ENCODE measurements at regions not wholly inside any gene's neighbourhood (a gene's known extent, or its start where the extent isn't known, plus 50 kb on each side); places are given as distances from the start of the nearest gene placed in this dataset.
"Not testable (repeated sequence)": the region's sequence is repeated elsewhere in the genome, so short reads cannot be mapped to it uniquely, and the experiment has no call there.

GRCh38 chr9:135356021-135356420 is 123.6 kb upstream of the PPP1R26 start:
- no peak for DNase-seq (ENCODE audit: low read depth in 2 of 2)

- DNase-seq (ENCODE audit: low read depth in 2 of 2): no peak
Measured at GRCh38 chr9:135356796-135357195, 122.8 kb upstream of the PPP1R26 start.

GRCh38 chr9:135357863-135358551 is 121.6 kb upstream of the PPP1R26 start:
- no peak for DNase-seq (ENCODE audit: low read depth in 2 of 2)

- no peak for DNase-seq (ENCODE audit: low read depth in 2 of 2)
Measured at GRCh38 chr9:135358552-135358940, 121.0 kb upstream of the PPP1R26 start.

GRCh38 chr9:135359764-135360163 is 119.8 kb upstream of the PPP1R26 start:
- DNase-seq (ENCODE audit: low read depth in 2 of 2): no peak

GRCh38 chr9:135360617-135361016 is 119.0 kb upstream of the PPP1R26 start:
- DNase-seq (ENCODE audit: low read depth in 2 of 2): no peak

GRCh38 chr9:135361668-135362067 is 117.9 kb upstream of the PPP1R26 start:
- not testable (repeated sequence) for DNase-seq (ENCODE audit: low read depth in 2 of 2)

- no peak for DNase-seq (ENCODE audit: low read depth in 2 of 2)
Measured at GRCh38 chr9:135363596-135363995, 116.0 kb upstream of the PPP1R26 start.

- DNase-seq (ENCODE audit: low read depth in 2 of 2): no peak
Measured at GRCh38 chr9:135365013-135365768, 114.4 kb upstream of the PPP1R26 start.

GRCh38 chr9:135366104-135366503 is 113.5 kb upstream of the PPP1R26 start:
- no peak for DNase-seq (ENCODE audit: low read depth in 2 of 2)

GRCh38 chr9:135369412-135369990 is 110.1 kb upstream of the PPP1R26 start:
- DNase-seq (ENCODE audit: low read depth in 2 of 2): no peak

- DNase-seq (ENCODE audit: low read depth in 2 of 2): no peak
Measured at GRCh38 chr9:135370411-135371375, 108.9 kb upstream of the PPP1R26 start.

- DNase-seq (ENCODE audit: low read depth in 2 of 2): no peak
Measured at GRCh38 chr9:135371535-135371934, 108.0 kb upstream of the PPP1R26 start.

- no peak for DNase-seq (ENCODE audit: low read depth in 2 of 2)
Measured at GRCh38 chr9:135372036-135372435, 107.5 kb upstream of the PPP1R26 start.

GRCh38 chr9:135372501-135373008 is 107.0 kb upstream of the PPP1R26 start:
- DNase-seq (ENCODE audit: low read depth in 2 of 2): no peak

GRCh38 chr9:135373151-135373685 is 106.4 kb upstream of the PPP1R26 start:
- DNase-seq (ENCODE audit: low read depth in 2 of 2): no peak

GRCh38 chr9:135373820-135374219 is 105.8 kb upstream of the PPP1R26 start:
- DNase-seq (ENCODE audit: low read depth in 2 of 2): no peak

- no peak for DNase-seq (ENCODE audit: low read depth in 2 of 2)
Measured at GRCh38 chr9:135374591-135374990, 105.0 kb upstream of the PPP1R26 start.

GRCh38 chr9:135375001-135375400 is 104.6 kb upstream of the PPP1R26 start:
- DNase-seq (ENCODE audit: low read depth in 2 of 2): no peak

- no peak for DNase-seq (ENCODE audit: low read depth in 2 of 2)
Measured at GRCh38 chr9:135376511-135377265, 102.9 kb upstream of the PPP1R26 start.

GRCh38 chr9:135377431-135377830 is 102.2 kb upstream of the PPP1R26 start:
- DNase-seq (ENCODE audit: low read depth in 2 of 2): no peak

All from stimulated activated CD4-positive, alpha-beta T cell treated with anti-CD3 and anti-CD28 coated beads, Interleukin-1b, Interleukin-23, amount 100 ng/mL, for 1 hour (primary cell).